ENCODE measurements at regions not wholly inside any gene's neighbourhood (a gene's known extent, or its start where the extent isn't known, plus 50 kb on each side); places are given as distances from the start of the nearest gene placed in this dataset.

- no peak for TF ChIP-seq ZNF274 (IDR thresholded peaks at IDR 0.05; ENCODE audit: low read depth, low read length)
- TF ChIP-seq YY1 (IDR thresholded peaks at IDR 0.05; ENCODE audit: insufficient read depth, insufficient read length), result no peak
Observed at GRCh38 chr15:39230205-39230907, 350.5 kb upstream of the THBS1 start.
